A549 (cell line): ENCODE measurements at regions not wholly inside any gene's neighbourhood (a gene's known extent, or its start where the extent isn't known, plus 50 kb on each side); places are given as distances from the start of the nearest gene placed in this dataset.

Experiments used
- ATAC-seq, 2 experiments: fragments of 200-7000 bp in 1 of 2; fragments of >200 bp in 1 of 2; cut with Nextera tagmentation in 1 of 2; cut with Tn5 transposase in 1 of 2; 3 replicates each; pipeline versions ENCODE4 v1.8.0 to v1.9.1; 2018 to 2020; ENCODE audit warnings: mild to moderate bottlenecking in 1 of 2, moderate library complexity in 1 of 2
- CTCF ChIA-PET: fragments of 300-600 bp; sonication (Branson Sonifier 250); formaldehyde crosslinking; extraction: SDS; loops from one replicate; lab custom pipeline; 2021; ENCODE audit warnings: antibody characterized with exemption, inconsistent platforms; lab: Yijun Ruan, JAX
- POLR2A ChIA-PET: fragments of 350-600 bp; formaldehyde crosslinking; extraction: SDS; loops from one replicate; lab custom pipeline; 2021; ENCODE audit warnings: antibody characterized with exemption, inconsistent platforms; lab: Yijun Ruan, JAX
- DNase-seq, 2 experiments: peaks; one replicate each; pipeline versions ENCODE4 v3.0.0 to v3.0.0-alpha.2; 2011 to 2016; ENCODE audit warnings: low read depth in 1 of 2, low spot score in 1 of 2
- FAIRE-seq: peaks from 2 replicates; lab custom pipeline; 2011; peaks lifted over from hg19 to GRCh38; lab: Jason Lieb, UNC
- H3K27ac ChIP-seq, 2 experiments: fragments of >200 bp; sonication (Bioruptor Twin); formaldehyde crosslinking; 3 replicates each; pipeline ENCODE4 v1.5.1; 2016 to 2017
- H3K4me1 ChIP-seq: fragments of >200 bp; sonication (Bioruptor Twin); formaldehyde crosslinking; 3 replicates; pipeline ENCODE4 v1.6.1; 2016
- H3K4me2 ChIP-seq: fragments of >200 bp; sonication (Bioruptor Twin); formaldehyde crosslinking; 3 replicates; pipeline ENCODE4 v1.6.1; 2016
- H3K4me3 ChIP-seq: fragments of >200 bp; sonication (Bioruptor Twin); formaldehyde crosslinking; 3 replicates; pipeline ENCODE4 v1.5.1; 2016
- H3K9me3 ChIP-seq: fragments of >200 bp; sonication (Bioruptor Twin); formaldehyde crosslinking; 3 replicates; pipeline ENCODE4 v1.6.1; 2016
- BHLHE40 ChIP-seq: IDR thresholded peaks from 2 replicates; pipeline ENCODE4 v1.6.1; 2012; ENCODE audit warnings: low read depth, low read length, inconsistent platforms
- CHD2 ChIP-seq: fragments of 150-350 bp; IDR thresholded peaks from 2 replicates; pipeline ENCODE4 v1.6.1; 2014; ENCODE audit warnings: low read length; ENCODE audit not compliant: partially characterized antibody
- CHD4 ChIP-seq: fragments of 200-600 bp; sonication (generic); IDR thresholded peaks from 2 replicates; pipeline ENCODE4 v1.6.1; 2016; ENCODE audit warnings: antibody characterized with exemption, mild to moderate bottlenecking, borderline replicate concordance
- FOSL2 ChIP-seq, 2 experiments: fragments of 450-650 bp in 1 of 2; fragments of >200 bp in 1 of 2; sonication (Bioruptor Twin) in 1 of 2; formaldehyde crosslinking; IDR thresholded peaks; 2 replicates each; pipeline versions ENCODE4 v1.5.0 to v1.6.1; 2016 to 2020; ENCODE audit warnings: mild to moderate bottlenecking in 1 of 2, moderate library complexity in 1 of 2
- FOXS1 ChIP-seq: fragments of 250-450 bp; sonication (Bioruptor Pico); IDR thresholded peaks from 2 replicates; pipeline ENCODE4 v1.5.0; 2020; ENCODE audit warnings: mild to moderate bottlenecking, moderate library complexity
- HOXB13 ChIP-seq: fragments of 250-450 bp; sonication (Bioruptor Pico); IDR thresholded peaks from 2 replicates; pipeline ENCODE4 v1.5.0; 2020; ENCODE audit warnings: low read depth, mild to moderate bottlenecking, moderate library complexity
- HOXB5 ChIP-seq: fragments of 250-450 bp; sonication (Bioruptor Pico); IDR thresholded peaks from 2 replicates; pipeline ENCODE4 v1.5.0; 2020; ENCODE audit warnings: mild to moderate bottlenecking, moderate library complexity
- MAFK ChIP-seq: fragments of 450-650 bp; IDR thresholded peaks from 2 replicates; pipeline ENCODE4 v1.6.1; 2014; ENCODE audit not compliant: partially characterized antibody
- MYC ChIP-seq: IDR thresholded peaks from 2 replicates; pipeline ENCODE4 v1.6.1; 2012; ENCODE audit warnings: mild to moderate bottlenecking, inconsistent platforms, low read length, improper control_type of control experiment, borderline replicate concordance
- NPAS2 ChIP-seq: fragments of 250-450 bp; sonication (Bioruptor Pico); IDR thresholded peaks from 2 replicates; pipeline ENCODE4 v1.8.0; 2022; ENCODE audit warnings: mild to moderate bottlenecking, moderate library complexity, borderline replicate concordance
- PHF8 ChIP-seq: fragments of 200-600 bp; sonication (generic); IDR thresholded peaks from 2 replicates; pipeline ENCODE4 v1.6.1; 2016; ENCODE audit warnings: low read depth, mild to moderate bottlenecking, antibody characterized with exemption, moderate library complexity, borderline replicate concordance
- RAD21 ChIP-seq, 2 experiments: fragments of >200 bp in 1 of 2; sonication (Bioruptor Twin) in 1 of 2; formaldehyde crosslinking in 1 of 2; IDR thresholded peaks in 1 of 2; conservative IDR thresholded peaks in 1 of 2; 2 replicates in 1 of 2; 3 replicates in 1 of 2; pipeline ENCODE4 v1.6.1; 2012 to 2018; ENCODE audit warnings: inconsistent platforms in 1 of 2
- SREBF2 ChIP-seq: fragments of 450-650 bp; IDR thresholded peaks from 2 replicates; pipeline ENCODE4 v1.6.1; 2014; ENCODE audit warnings: mild to moderate bottlenecking, moderate library complexity
- ZSCAN20 ChIP-seq: fragments of 250-450 bp; sonication (Bioruptor Pico); IDR thresholded peaks from 2 replicates; pipeline ENCODE4 v1.8.0; 2022; ENCODE audit warnings: mild to moderate bottlenecking, moderate library complexity
- WGBS: methylation state at CpG from one replicate; pipeline ENCODE4 v1.1.6; 2017; ENCODE audit errors: missing lambda C conversion rate; 5-methylcytosine and 5-hydroxymethylcytosine counted together
- TF ChIP-seq, protein P1 (sequence below): fragments of 450-650 bp; IDR thresholded peaks from 2 replicates; pipeline ENCODE4 v1.6.1; 2014; ENCODE audit warnings: antibody characterized with exemption
- TF ChIP-seq, protein P2 (sequence below): fragments of >200 bp; sonication (Bioruptor Twin); formaldehyde crosslinking; IDR thresholded peaks from 3 replicates; pipeline ENCODE4 v1.5.1; 2016
- TF ChIP-seq, protein P3 (sequence below): fragments of 200-600 bp; sonication (generic); IDR thresholded peaks from 2 replicates; pipeline ENCODE4 v1.6.1; 2016; ENCODE audit warnings: antibody characterized with exemption, mild to moderate bottlenecking, moderate library complexity

DNA sequence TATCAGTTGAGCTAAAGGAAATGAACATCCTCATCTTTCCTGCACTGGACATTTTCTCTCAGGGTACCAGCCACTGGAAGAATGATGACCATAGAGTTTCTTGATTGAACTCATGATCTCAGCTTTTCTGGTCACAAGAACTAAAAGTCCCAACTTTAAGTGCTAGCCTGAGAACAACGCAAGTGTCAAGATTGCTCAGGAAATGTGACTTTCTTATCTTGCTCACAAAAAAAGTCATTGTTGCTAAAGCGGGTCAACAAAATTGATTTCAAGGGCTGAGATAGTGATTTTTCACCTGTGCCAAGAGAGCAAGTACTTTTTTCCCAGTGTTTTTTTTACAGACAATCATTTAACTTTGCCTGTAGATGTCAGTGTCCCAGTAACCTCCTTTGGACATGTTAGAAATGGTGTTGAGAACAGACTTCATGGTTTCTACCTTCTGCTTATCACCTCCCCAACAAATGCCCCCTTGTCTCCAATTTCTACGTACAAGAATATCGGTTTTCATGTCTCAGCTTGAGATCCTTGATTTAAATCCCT, 125.9 kb downstream of the SEMA6D start:
- 23% methylated on average over 4 of the region's 4 CpGs for WGBS
- H3K4me3 ChIP-seq, result no peak overlapping the region
- CTCF ChIA-PET, result no interaction called here
- POLR2A ChIA-PET, result no interaction called here
- H3K27ac ChIP-seq, result no peak overlapping the region
- ATAC-seq (no peak), DNase-seq (no peak), FAIRE-seq (no peak)
- TF ChIP-seq FOXS1 (CRISPR knock-in tag), result no peak
- TF ChIP-seq FOSL2 (IDR thresholded peaks at IDR 0.05), result no peak
- TF ChIP-seq FOSL2 (CRISPR knock-in tag; IDR thresholded peaks at IDR 0.05), result no peak
- TF ChIP-seq PHF8, result no peak
- TF ChIP-seq NPAS2 (CRISPR knock-in tag), result no peak
- TF ChIP-seq SREBF2, result no peak
- TF ChIP-seq, protein P1, sequence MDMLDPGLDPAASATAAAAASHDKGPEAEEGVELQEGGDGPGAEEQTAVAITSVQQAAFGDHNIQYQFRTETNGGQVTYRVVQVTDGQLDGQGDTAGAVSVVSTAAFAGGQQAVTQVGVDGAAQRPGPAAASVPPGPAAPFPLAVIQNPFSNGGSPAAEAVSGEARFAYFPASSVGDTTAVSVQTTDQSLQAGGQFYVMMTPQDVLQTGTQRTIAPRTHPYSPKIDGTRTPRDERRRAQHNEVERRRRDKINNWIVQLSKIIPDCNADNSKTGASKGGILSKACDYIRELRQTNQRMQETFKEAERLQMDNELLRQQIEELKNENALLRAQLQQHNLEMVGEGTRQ, result no peak
- TF ChIP-seq, protein P2, sequence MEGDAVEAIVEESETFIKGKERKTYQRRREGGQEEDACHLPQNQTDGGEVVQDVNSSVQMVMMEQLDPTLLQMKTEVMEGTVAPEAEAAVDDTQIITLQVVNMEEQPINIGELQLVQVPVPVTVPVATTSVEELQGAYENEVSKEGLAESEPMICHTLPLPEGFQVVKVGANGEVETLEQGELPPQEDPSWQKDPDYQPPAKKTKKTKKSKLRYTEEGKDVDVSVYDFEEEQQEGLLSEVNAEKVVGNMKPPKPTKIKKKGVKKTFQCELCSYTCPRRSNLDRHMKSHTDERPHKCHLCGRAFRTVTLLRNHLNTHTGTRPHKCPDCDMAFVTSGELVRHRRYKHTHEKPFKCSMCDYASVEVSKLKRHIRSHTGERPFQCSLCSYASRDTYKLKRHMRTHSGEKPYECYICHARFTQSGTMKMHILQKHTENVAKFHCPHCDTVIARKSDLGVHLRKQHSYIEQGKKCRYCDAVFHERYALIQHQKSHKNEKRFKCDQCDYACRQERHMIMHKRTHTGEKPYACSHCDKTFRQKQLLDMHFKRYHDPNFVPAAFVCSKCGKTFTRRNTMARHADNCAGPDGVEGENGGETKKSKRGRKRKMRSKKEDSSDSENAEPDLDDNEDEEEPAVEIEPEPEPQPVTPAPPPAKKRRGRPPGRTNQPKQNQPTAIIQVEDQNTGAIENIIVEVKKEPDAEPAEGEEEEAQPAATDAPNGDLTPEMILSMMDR, result no peak
- TF ChIP-seq MAFK, result no peak
- no peak for TF ChIP-seq CHD4
- no peak for TF ChIP-seq HOXB13 (CRISPR knock-in tag)
- TF ChIP-seq BHLHE40, result no peak
- TF ChIP-seq, protein P3, sequence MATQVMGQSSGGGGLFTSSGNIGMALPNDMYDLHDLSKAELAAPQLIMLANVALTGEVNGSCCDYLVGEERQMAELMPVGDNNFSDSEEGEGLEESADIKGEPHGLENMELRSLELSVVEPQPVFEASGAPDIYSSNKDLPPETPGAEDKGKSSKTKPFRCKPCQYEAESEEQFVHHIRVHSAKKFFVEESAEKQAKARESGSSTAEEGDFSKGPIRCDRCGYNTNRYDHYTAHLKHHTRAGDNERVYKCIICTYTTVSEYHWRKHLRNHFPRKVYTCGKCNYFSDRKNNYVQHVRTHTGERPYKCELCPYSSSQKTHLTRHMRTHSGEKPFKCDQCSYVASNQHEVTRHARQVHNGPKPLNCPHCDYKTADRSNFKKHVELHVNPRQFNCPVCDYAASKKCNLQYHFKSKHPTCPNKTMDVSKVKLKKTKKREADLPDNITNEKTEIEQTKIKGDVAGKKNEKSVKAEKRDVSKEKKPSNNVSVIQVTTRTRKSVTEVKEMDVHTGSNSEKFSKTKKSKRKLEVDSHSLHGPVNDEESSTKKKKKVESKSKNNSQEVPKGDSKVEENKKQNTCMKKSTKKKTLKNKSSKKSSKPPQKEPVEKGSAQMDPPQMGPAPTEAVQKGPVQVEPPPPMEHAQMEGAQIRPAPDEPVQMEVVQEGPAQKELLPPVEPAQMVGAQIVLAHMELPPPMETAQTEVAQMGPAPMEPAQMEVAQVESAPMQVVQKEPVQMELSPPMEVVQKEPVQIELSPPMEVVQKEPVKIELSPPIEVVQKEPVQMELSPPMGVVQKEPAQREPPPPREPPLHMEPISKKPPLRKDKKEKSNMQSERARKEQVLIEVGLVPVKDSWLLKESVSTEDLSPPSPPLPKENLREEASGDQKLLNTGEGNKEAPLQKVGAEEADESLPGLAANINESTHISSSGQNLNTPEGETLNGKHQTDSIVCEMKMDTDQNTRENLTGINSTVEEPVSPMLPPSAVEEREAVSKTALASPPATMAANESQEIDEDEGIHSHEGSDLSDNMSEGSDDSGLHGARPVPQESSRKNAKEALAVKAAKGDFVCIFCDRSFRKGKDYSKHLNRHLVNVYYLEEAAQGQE, result no peak
- no peak for TF ChIP-seq CHD2
- no peak for TF ChIP-seq MYC
- H3K4me2 ChIP-seq, result no peak overlapping the region
- no peaks in the 10 kb centered on the region for H3K4me1 ChIP-seq
- H3K9me3 ChIP-seq, result no peaks in the 10 kb centered on the region

DNA sequence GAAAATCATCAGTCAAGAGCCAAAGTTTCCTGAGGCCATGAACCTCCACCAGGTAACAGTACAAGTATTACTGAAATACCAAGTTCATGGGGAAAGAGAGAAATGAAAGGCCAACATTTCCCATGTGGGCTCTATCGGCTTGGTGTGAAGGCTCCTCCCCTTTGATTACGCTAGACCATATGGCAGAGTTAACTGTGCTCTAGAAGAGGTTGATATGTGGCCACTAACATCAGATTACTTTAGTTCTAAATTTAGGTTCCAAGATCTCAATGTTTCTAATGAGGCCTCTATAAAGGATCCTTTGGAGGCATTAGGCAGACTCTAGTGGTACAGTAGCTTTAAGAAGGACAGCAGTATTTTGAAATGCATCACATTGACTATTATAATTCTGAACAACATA, 127.1 kb downstream of the SEMA6D start:
- Histone ChIP-seq H3K4me3 (no peak overlapping the region), H3K4me1 (no peaks in the 10 kb centered on the region), H3K9me3 (no peaks in the 10 kb centered on the region), H3K4me2 (no peak overlapping the region), H3K27ac (no peak overlapping the region)
- FAIRE-seq (no peak), ATAC-seq (no peak), DNase-seq (no peak)
- WGBS, result 36% methylated on average over 2 of the region's 2 CpGs
- CTCF ChIA-PET, result no interaction called here
- POLR2A ChIA-PET, result no interaction called here
- TF ChIP-seq ZSCAN20 (CRISPR knock-in tag) (no peak), HOXB5 (CRISPR knock-in tag) (no peak), RAD21 (conservative IDR thresholded peaks at IDR 0.05 in 1 of 2, IDR thresholded peaks at IDR 0.05 in 1 of 2) (no peak)
- TF ChIP-seq, protein P3, result no peak
